ENCODE measurements at regions not wholly inside any gene's neighbourhood (a gene's known extent, or its start where the extent isn't known, plus 50 kb on each side); places are given as distances from the start of the nearest gene placed in this dataset.

GRCh38 chr5:131068076-131068475 is 97.0 kb downstream of the HINT1 start:
- TF ChIP-seq CTCF (IDR thresholded peaks at IDR 0.05) = no peak
- Histone ChIP-seq H3K27me3 (ENCODE audit: insufficient read depth in 3 of 3, low read length in 2 of 3) (no peaks in the 10 kb centered on the region), H3K36me3 (ENCODE audit: insufficient read depth in 1 of 2, low read depth in 1 of 2) (no peaks in the 10 kb centered on the region), H3K9me3 (peaks cover 2% of the 10 kb centered on the region), H3K4me3 (no peak overlapping the region), H3K27ac (no peak overlapping the region), H3K4me1 (no peaks in the 10 kb centered on the region)
- 73 to 84% (median 83%) methylated on average over 3 of the region's 3 CpGs for WGBS, 3 donors
- intact Hi-C loops (cut with DNase I) = no loop called here
- DNase-seq (no peak), ATAC-seq (no peak)

GRCh38 chr5:131067636-131068035 is 97.4 kb downstream of the HINT1 start:
- DNase-seq (no peak), ATAC-seq (no peak)
- 62 to 79% (median 66%) methylated on average over 2 of the region's 2 CpGs for WGBS, 3 donors
- Histone ChIP-seq H3K27me3 (ENCODE audit: insufficient read depth in 3 of 3, low read length in 2 of 3) (no peaks in the 10 kb centered on the region), H3K4me1 (no peaks in the 10 kb centered on the region), H3K9me3 (peaks cover 2% of the 10 kb centered on the region), H3K36me3 (ENCODE audit: insufficient read depth in 1 of 2, low read depth in 1 of 2) (no peaks in the 10 kb centered on the region), H3K4me3 (no peak overlapping the region), H3K27ac (no peak overlapping the region)
- no peak for TF ChIP-seq CTCF (IDR thresholded peaks at IDR 0.05)
- intact Hi-C loops (cut with DNase I) = no loop called here

- Histone ChIP-seq H3K27me3 (ENCODE audit: insufficient read depth in 3 of 3, low read length in 2 of 3) (no peaks in the 10 kb centered on the region), H3K36me3 (ENCODE audit: insufficient read depth in 1 of 2, low read depth in 1 of 2) (no peaks in the 10 kb centered on the region), H3K27ac (no peak overlapping the region), H3K4me1 (no peaks in the 10 kb centered on the region), H3K4me3 (no peak overlapping the region), H3K9me3 (peaks cover 2% of the 10 kb centered on the region)
- TF ChIP-seq CTCF (IDR thresholded peaks at IDR 0.05) = no peak
- DNase-seq = no peak
- ATAC-seq = no peak
- intact Hi-C loops (cut with DNase I) = no loop called here
These were observed 100.2 kb downstream of the HINT1 start for GRCh38 chr5:131064669-131065371.

- WGBS, 3 donors = 83 to 86% (median 85%) methylated on average over 2 of the region's 2 CpGs
- Histone ChIP-seq H3K27ac (no peak overlapping the region), H3K27me3 (ENCODE audit: insufficient read depth in 3 of 3, low read length in 2 of 3) (no peaks in the 10 kb centered on the region), H3K9me3 (no peaks in the 10 kb centered on the region), H3K4me3 (no peak overlapping the region), H3K4me1 (no peaks in the 10 kb centered on the region), H3K36me3 (ENCODE audit: insufficient read depth in 1 of 2, low read depth in 1 of 2) (no peaks in the 10 kb centered on the region)
- DNase-seq (no peak), ATAC-seq (no peak)
- TF ChIP-seq CTCF (IDR thresholded peaks at IDR 0.05) = no peak
- intact Hi-C loops (cut with DNase I) = no loop called here
These were observed 122.9 kb downstream of the HINT1 start for GRCh38 chr5:131042021-131042789.

Measured in psoas muscle (tissue), 7 donors.